ENCODE measurements at regions not wholly inside any gene's neighbourhood (a gene's known extent, or its start where the extent isn't known, plus 50 kb on each side); places are given as distances from the start of the nearest gene placed in this dataset.

DNA sequence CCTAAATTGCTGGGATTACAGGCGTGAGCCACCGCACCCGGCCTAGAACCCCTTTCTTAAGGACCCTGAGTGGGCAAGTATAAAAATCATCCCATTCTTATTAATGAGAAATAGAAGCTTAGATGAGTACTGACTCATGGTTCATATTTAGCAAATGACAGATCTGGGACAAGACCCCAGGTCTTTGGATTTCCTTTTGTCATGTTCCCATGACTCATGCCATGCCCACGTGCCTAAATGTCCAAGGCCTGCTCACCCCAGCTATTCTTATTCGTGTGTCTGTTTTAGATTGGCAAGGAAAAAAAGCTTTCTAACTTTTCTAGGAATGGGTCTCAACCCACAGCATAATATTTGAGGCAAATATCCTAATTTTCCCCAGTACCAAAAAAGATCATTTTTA lies 57.7 kb upstream of the RPS23 start:
- DNase-seq (ENCODE audit: low spot score), result no peak

DNA sequence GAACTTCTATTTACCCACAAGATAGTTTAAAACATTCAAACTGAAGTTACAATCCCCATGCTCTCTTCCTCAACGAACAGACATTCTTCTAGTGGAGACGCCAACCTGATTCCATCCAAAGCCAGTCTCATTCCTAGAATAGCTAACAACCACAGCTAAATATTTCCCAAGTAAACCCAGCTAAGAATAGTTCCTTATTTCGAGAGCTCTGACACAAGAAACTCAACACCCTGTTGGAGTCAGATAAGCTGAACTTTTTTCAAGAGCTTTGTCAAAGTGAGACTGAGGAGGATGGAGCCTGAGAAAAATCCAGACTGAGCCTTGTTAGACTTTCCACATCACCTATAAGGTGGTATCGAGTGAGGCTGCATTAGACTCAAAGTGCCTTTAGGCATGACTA lies 56.7 kb upstream of the RPS23 start:
- DNase-seq (ENCODE audit: low spot score), result no peak

DNA sequence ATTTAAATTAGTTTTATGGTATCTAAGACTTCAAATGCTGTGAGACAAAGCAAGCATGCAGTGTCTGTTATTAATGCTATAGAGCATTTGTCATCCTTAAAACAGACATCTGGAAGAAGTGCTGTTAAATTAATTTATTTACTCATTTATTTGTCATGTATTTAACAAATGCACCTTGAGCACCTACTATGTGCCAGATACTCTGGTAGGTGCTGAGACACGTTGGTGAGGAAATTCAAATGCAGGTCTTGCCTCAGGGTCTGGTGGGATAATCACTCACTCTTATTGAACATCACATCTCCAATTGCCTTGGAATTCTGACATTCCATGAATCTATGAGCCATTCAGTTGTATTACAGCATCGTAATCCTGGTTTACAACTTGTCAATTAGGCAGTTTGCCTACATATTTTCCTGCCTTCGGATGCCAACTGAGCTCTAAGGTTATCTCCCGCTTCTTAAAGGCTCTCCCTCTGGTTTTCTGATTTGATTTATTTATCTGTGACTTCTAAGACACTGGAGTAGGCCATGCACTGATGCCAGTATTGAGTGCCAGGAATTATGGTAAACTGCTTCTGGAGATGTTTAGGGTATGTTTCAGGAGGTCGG lies 56.0 kb upstream of the RPS23 start:
- DNase-seq (ENCODE audit: low spot score), result no peak

DNA sequence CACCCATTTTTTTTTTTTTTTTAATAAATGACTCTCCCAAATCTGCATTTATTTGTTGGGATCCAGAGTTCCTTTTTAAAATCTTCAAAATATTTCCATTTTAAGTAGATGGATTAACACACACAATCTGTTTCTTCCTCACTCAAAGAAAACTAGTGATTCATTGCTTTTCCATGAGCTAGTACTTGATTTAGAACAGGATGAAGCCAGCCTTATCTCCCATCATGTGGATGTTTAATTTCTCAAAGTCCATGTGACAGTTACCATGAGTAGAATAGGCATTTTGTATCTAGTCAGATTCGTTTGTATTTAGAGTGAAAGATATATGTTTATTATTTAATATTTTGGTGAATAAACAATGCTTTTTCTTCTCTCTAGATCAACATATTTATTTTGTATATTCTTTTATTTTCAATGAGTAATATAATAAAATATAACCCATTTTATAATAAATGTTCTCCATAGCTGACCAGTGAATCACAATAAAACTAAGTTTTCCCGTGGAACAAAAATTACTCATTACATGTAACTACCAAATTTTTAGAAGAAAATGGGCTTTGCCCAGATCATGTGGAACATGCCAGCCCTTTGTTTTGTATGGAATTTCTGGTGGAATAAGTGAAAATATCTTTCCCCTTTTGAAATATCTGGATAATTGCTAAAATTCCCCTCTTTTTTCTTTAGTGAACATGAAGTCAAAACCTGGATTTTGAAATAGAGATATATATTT lies 54.9 kb upstream of the RPS23 start:
- DNase-seq (ENCODE audit: low spot score), result no peak

DNA sequence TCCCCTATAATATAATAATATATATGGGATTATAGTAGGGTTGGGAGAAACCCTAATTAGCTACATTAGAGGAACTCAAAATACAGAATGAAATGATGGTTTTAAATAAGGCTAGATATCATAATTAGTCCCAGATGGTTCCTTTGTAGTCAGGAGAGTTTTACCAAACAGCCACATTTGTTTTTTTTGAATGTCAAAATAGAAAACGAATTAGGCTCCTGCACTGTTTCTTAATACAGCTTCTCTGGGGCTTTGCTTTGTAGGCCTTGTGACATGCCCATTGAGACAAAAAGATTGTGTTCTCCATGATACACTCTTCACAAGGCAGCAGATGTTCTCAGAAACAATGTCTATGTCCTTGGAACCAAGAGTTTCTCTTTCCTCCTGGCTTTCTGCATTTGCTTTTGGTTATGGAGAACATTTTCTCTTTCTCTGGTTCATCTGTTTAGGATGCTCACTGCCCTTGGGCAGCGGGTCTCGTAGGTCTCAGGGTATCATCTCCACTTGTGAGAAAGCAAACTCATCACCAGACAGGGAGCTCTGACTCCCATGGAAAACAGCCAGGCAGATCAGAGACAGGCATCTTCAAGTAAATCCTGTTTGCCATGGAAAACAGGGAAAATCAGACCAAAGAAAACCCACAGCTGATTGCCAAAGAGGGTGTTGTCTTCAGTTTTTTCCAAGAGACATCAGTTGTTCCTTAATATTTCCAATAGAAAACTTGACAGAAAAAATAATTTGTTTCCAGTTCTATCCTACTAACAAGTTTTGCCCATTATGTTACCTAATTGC lies 54.1 kb upstream of the RPS23 start:
- DNase-seq (ENCODE audit: low spot score), result no peak

DNA sequence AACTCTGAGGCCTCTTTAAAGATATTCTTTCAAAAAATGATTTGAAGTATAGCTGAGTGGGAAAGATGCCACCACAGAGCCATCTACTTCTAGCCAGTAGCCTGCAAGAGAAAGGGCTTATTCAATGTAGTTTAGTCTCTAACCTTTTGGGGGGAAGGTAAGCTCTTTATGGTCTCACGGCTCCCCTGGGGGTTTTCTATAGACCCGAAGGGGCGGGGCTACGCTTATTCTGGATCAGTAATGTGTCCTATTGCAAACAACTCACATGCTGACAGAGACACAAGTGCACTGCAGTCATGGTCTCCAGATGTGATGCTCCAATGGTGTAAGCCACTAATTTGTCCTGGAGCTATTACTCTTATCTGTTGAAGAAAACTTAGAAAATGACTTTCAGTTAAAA lies 53.4 kb upstream of the RPS23 start:
- DNase-seq (ENCODE audit: low spot score), result no peak

DNA sequence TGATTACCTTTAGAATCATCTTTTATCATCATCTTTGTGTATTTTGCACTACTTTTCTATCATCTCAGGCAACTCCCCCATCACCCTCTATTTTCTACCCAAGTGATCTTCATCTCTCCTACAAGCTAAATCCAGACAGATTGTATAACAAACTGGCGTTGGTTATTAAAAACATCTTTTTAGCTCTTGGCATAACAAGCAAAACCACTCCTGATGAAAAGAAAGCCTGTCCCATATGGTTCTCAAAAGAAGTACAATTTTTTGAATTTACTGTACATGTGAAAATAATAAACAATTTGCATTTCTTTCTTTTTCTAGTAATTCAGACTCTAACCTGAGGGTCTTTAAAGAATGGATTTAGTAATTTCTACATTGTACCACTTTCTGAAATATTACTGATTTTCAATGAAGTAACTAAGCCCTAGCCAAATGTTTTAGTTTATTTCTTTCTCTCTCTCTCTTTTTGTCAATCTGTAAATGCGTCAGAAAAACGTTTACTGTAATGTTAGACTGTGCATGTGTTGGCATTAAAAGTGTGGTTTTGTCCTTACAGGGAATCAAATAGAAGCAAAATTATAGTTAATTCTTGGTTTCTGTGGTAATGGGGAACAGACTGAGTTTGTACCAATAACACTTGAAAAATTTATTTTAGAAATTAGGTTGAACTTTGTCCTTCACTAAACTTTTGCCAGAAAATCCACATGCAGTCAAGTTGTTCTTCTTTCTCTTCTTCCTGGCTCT lies 52.5 kb upstream of the RPS23 start:
- no peak for DNase-seq (ENCODE audit: low spot score)

DNA sequence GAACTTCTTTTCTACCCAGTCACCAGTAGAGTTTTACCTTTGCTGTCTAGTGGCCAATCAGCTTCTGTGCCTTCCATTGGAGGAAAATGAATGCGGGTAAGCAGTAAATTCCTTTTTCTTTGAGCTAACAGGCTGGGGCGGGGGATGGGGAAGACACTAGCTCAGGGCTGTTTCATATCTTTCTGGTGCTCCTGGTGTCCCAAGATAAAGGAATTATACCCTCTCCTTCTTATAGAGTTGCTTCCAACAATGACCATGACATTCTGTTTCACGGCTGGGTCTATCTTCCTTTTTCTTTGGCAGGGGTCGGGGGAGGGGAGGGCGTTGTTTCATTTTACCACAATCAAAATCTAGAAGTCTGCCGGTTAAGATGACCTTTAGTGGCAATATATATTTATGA lies 51.2 kb upstream of the RPS23 start:
- no peak for DNase-seq (ENCODE audit: low spot score)
